ENCODE measurements at regions not wholly inside any gene's neighbourhood (a gene's known extent, or its start where the extent isn't known, plus 50 kb on each side); places are given as distances from the start of the nearest gene placed in this dataset.

GRCh38 chr1:58006421-58007046 lies 540.0 kb downstream of the OMA1 start:
- TF ChIP-seq CTCF (IDR thresholded peaks at IDR 0.05): no peak
- Histone ChIP-seq H2AFZ (no peak overlapping the region), H3K36me3 (ENCODE audit: control insufficient read depth, insufficient read depth, low read length) (no peaks in the 10 kb centered on the region), H3K27ac (no peak overlapping the region), H3K4me2 (ENCODE audit: low read length) (no peak overlapping the region), H3K9ac (no peak overlapping the region), H3K4me3 (ENCODE audit: low read depth, low read length) (no peak overlapping the region), H3K27me3 (ENCODE audit: control insufficient read depth, insufficient read depth, low read length) (no peaks in the 10 kb centered on the region), H3K4me1 (no peaks in the 10 kb centered on the region), H3K79me2 (no peaks in the 10 kb centered on the region), H3K9me3 (ENCODE audit: control insufficient read depth, low read length) (no peaks in the 10 kb centered on the region)

- Histone ChIP-seq H3K27ac (no peak overlapping the region), H3K4me1 (no peaks in the 10 kb centered on the region), H2AFZ (no peak overlapping the region), H3K27me3 (ENCODE audit: control insufficient read depth, insufficient read depth, low read length) (no peaks in the 10 kb centered on the region), H3K9me3 (ENCODE audit: control insufficient read depth, low read length) (no peaks in the 10 kb centered on the region), H3K9ac (no peak overlapping the region), H3K4me3 (ENCODE audit: low read depth, low read length) (no peak overlapping the region), H3K36me3 (ENCODE audit: control insufficient read depth, insufficient read depth, low read length) (no peaks in the 10 kb centered on the region), H3K79me2 (no peaks in the 10 kb centered on the region), H3K4me2 (ENCODE audit: low read length) (no peak overlapping the region)
- TF ChIP-seq CTCF (IDR thresholded peaks at IDR 0.05): no peak
Measured at GRCh38 chr1:58005212-58005611, 541.3 kb downstream of the OMA1 start.

- Histone ChIP-seq H3K27me3 (ENCODE audit: control insufficient read depth, insufficient read depth, low read length) (no peaks in the 10 kb centered on the region), H3K9ac (no peak overlapping the region), H3K9me3 (ENCODE audit: control insufficient read depth, low read length) (no peaks in the 10 kb centered on the region), H2AFZ (no peak overlapping the region), H3K4me2 (ENCODE audit: low read length) (no peak overlapping the region), H3K4me3 (ENCODE audit: low read depth, low read length) (no peak overlapping the region), H3K36me3 (ENCODE audit: control insufficient read depth, insufficient read depth, low read length) (no peaks in the 10 kb centered on the region), H3K27ac (no peak overlapping the region), H3K4me1 (no peaks in the 10 kb centered on the region), H3K79me2 (no peaks in the 10 kb centered on the region)
- TF ChIP-seq CTCF (IDR thresholded peaks at IDR 0.05): no peak
Measured at GRCh38 chr1:58003988-58004387, 542.5 kb downstream of the OMA1 start.

GRCh38 chr1:58003059-58003458 lies 543.5 kb downstream of the OMA1 start:
- H3K36me3 ChIP-seq (ENCODE audit: control insufficient read depth, insufficient read depth, low read length): no peaks in the 10 kb centered on the region
- no peak for TF ChIP-seq CTCF (IDR thresholded peaks at IDR 0.05)
- no peak overlapping the region for H2AFZ ChIP-seq
- H3K27me3 ChIP-seq (ENCODE audit: control insufficient read depth, insufficient read depth, low read length): no peaks in the 10 kb centered on the region
- H3K27ac ChIP-seq: no peak overlapping the region
- no peaks in the 10 kb centered on the region for H3K9me3 ChIP-seq (ENCODE audit: control insufficient read depth, low read length)
- no peak overlapping the region for H3K4me2 ChIP-seq (ENCODE audit: low read length)
- no peaks in the 10 kb centered on the region for H3K4me1 ChIP-seq
- no peak overlapping the region for H3K4me3 ChIP-seq (ENCODE audit: low read depth, low read length)
- no peak overlapping the region for H3K9ac ChIP-seq
- no peaks in the 10 kb centered on the region for H3K79me2 ChIP-seq

GRCh38 chr1:58000821-58001220 lies 545.7 kb downstream of the OMA1 start:
- Histone ChIP-seq H3K4me2 (ENCODE audit: low read length) (no peak overlapping the region), H3K4me3 (ENCODE audit: low read depth, low read length) (no peak overlapping the region), H3K4me1 (no peaks in the 10 kb centered on the region), H2AFZ (no peak overlapping the region), H3K27ac (no peak overlapping the region), H3K36me3 (ENCODE audit: control insufficient read depth, insufficient read depth, low read length) (no peaks in the 10 kb centered on the region), H3K27me3 (ENCODE audit: control insufficient read depth, insufficient read depth, low read length) (no peaks in the 10 kb centered on the region), H3K9me3 (ENCODE audit: control insufficient read depth, low read length) (no peaks in the 10 kb centered on the region), H3K79me2 (no peaks in the 10 kb centered on the region), H3K9ac (no peak overlapping the region)
- TF ChIP-seq CTCF (IDR thresholded peaks at IDR 0.05): no peak

All from parathyroid adenoma (tissue), 2 donors.